GM21786 (cell line): ENCODE measurements at regions not wholly inside any gene's neighbourhood (a gene's known extent, or its start where the extent isn't known, plus 50 kb on each side); places are given as distances from the start of the nearest gene placed in this dataset.
"Not testable (repeated sequence)": the region's sequence is repeated elsewhere in the genome, so short reads cannot be mapped to it uniquely, and the experiment has no call there.

Experiments used
- ATAC-seq: cut with Tn5 transposase; IDR thresholded peaks from one replicate; pipeline ENCODE4 v1.9.1; 2021; ENCODE audit not compliant: unreplicated experiment

DNA sequence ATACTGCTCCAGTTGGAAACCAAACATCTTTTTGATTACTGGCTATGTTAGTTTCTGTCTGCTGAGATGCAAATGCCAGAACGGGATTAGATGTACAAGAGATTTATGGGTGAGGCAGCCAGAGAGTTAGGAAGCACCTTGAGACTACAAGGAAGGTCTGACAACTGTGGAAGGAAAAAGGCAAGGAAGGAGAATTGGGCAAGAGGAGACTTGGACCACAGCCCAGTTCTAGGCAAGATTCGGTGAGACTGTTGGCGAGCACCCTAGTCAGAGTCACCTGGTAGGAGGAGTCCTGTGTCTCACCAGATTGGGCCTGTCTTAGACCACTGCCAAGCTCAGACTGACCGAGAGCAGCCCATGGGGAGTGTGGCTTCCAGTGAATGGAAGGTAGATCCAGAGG lies 91.8 kb upstream of the F13A1 start:
- ATAC-seq, result no peak

- no peak for ATAC-seq
Measured at GRCh38 chr6:6412700-6413099, 92.2 kb upstream of the F13A1 start.

- no peak for ATAC-seq
Measured at GRCh38 chr6:6414931-6415330, 94.5 kb upstream of the F13A1 start.

DNA sequence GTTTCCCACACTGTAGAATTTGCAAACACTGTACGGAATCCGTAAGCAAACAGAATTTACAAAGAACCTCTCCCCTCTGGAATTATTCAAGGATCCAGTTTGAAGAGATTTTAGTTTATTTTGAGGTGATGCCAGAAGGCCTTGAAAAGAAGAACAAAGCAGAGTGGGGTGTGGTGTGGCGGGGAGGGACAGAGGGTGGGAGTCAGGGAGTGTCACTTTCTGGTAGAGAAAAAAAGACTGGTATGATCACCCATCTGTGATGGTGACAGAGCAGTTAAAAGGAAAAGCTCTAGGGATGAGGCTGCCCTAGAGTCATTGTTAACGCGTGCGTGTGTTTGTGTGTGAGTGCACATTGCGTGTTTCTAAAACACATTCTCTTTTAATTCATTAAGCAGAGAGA lies 97.0 kb upstream of the F13A1 start:
- no peak for ATAC-seq

GRCh38 chr6:6418421-6418820 lies 98.0 kb upstream of the F13A1 start:
- no peak for ATAC-seq

DNA sequence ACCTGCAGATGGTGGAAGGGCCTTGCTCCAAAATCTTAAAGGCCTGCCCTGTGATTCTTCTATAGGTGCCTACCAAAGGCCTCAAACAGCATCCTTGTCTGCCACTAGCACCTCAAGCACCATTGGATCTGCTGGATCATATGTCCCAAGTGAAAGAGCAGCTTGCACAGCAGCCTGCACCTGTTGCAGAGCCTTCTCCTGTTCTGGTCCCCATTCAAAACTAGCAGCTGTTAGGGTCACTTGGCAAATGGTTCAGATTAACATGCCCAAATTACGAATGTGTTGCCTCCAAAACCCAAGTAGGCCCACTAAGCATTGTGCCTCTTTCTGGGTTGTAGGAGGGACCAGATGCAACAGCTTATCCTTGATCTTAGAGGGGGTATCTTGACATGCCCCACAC lies 99.6 kb upstream of the F13A1 start:
- ATAC-seq, result no peak

DNA sequence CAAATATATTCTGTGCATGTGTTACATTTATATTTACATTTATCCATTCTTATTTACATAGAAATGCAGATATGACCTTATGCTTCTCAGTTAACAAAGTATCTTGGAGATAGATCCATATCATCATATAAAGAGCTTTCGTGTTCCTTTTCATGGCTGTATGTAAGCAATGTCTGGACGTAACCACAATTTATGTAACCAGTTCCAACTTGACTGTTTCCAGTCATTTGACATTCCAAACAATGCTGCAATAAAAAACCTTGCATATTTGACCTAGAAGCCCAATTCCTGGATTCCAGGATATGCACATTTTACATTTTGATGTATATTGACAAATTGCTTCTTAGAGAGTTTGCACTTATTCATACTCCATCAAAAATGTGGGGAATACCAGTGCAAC lies 113.7 kb upstream of the F13A1 start:
- ATAC-seq, result no peak

DNA sequence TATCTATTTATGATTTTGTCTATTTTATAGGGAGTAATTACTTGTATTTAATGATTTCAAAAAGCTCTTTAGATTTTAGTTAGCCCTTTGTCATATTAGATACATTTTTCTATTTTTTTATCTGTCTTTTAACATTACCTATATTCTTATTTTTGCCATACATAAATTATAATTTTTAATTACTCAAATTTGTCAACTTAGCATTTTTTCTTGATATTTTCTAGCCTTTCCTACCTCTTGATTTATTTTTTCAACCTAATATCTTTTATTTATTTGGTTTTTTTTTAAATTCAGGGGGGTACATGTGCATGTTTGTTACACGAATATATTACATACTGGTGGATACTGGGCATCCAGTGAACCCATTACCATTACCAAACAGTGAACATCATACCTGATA lies 114.3 kb upstream of the F13A1 start:
- ATAC-seq, result no peak

GRCh38 chr6:6436366-6436765 lies 115.9 kb upstream of the F13A1 start:
- ATAC-seq, result no peak

DNA sequence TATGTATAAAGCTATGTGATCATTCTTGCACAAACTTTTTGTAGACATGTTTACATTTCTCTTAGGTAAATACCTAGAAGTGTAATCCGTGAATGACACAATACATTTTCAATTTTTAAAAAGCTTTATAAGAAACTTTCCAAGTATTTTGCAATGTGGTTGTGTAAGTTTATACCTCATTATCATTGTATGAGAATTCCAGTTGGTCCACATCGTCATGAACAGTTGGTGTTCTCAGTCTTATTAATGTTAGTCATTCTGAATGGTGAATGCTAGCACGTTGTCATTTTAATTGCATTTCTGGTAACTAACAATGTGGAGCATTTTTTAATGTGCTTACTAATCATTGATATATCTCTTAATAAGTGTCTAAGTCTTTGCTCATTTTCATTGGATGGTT lies 116.5 kb upstream of the F13A1 start:
- no peak for ATAC-seq

- ATAC-seq, result no peak
Measured at GRCh38 chr6:6438286-6438685, 117.8 kb upstream of the F13A1 start.

DNA sequence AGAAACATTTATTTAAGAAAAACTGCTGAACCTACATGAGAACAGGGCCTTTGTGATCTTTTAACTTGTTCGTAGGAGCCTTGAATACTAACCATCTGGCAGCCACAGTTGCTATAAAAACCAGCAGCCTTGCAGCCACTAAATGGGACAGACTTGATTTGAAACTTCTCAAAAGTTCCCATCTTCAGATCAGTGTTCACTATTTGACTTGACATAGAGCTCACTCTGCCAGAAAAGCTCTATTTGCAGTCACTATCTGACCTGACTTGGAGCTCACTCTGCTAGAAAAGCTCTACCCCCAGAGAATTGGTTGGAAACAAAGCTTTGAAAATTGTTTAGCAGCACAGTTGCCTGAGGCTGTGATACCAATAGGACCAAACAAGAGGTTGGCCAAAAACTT lies 119.3 kb upstream of the F13A1 start:
- no peak for ATAC-seq

GRCh38 chr6:6452002-6452401 lies 131.5 kb upstream of the F13A1 start:
- ATAC-seq, result no peak

- no peak for ATAC-seq
Measured at GRCh38 chr6:6453186-6453585, 132.7 kb upstream of the F13A1 start.

DNA sequence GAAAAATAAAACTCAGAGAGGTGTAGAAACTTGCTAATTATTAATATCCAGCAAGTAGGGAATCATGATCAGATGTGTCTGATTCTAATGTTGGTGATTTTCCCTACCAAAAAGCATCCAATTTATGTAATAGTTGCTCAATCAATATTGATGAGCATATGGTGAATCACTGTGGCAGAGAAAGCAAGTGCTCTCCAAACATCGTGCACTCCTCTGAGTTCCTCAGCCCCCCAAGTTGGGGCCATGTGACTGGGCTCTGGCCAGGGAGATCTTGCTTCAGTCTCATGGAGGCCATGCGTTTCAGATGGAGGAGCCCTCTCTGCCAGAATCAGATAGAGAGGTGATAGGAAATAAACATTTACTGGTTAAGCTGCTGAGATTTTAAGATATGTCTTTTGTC lies 133.2 kb upstream of the LY86 start:
- ATAC-seq, result no peak

DNA sequence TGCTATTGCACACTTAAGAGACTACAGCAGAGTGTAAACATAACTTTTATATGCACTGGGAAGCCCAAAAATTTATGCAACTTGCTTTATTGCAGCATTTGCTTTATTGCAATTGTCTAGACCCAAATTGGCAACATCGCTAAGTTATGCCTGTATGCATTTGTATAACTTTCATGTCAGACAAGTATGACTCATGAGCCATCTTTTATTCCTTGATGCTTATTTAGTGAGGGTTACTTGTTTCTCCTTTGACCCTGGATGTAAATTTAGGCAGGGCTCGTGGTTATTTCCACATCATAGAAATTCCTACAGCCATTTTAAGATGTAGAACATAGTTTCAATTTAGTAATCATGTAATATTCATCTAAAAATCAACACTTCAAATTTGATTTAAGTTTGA lies 130.3 kb upstream of the LY86 start:
- ATAC-seq, result no peak

- not testable (repeated sequence) for ATAC-seq
Measured at GRCh38 chr6:6459963-6460362, 128.6 kb upstream of the LY86 start.

DNA sequence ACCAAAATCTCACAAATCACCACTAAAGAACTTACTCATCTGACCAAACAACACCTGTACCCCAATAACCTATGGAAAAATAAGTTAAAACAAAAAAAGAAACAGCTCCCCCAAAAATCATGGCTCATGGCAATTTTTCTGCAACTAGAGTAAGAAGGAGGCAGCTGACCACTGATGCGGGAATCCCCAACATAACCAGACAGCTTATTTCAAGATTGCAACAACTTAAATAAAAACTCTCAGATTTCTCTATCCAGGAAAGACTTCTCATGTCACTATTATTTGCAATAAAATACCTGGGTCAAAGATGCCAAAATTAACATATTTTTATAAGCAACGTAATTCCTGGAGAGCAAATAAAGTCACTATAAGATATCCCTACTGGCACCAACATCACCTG lies 128.1 kb upstream of the LY86 start:
- ATAC-seq, result no peak

DNA sequence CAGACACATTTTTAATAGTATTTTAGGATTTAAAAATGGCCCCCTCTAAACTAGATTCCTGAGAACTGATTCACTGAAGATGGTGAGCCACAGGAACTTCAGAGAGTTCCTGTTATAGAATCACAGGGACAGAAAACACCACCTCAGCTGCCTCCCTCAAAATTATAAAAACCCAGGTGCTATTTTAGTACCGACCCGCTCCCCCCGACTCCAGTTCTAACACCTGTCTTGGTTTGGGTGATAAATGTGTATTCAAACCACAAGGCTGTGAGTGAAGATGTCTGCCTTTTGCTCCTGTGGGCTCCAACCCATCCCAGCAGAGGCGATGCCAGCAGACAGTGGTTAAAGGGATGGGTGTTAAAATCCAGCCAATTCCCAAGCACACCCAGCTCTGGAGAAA lies 127.4 kb upstream of the LY86 start:
- no peak for ATAC-seq

- ATAC-seq, result no peak
Measured at GRCh38 chr6:6466967-6467761, 121.4 kb upstream of the LY86 start.

DNA sequence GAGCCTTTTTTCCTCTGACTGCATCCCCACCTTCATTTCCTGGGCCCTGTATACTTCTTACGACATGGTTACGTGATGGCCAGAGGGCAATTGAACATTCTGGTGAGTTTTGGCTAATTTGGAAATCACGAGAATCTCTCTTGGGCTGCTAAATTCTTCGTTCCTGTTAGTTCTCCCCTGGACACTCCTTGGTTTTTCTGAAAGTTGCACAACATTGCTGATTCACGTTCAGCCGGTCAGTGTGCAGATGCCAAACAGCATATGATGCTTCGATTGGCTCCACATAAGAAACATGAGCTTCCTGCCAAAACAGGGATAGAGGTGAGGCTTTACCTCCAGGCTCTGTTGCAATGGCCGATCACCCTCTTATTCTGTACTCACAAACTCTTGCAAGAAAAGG lies 119.4 kb upstream of the LY86 start:
- no peak for ATAC-seq

- no peak for ATAC-seq
Measured at GRCh38 chr6:6470123-6470522, 118.4 kb upstream of the LY86 start.

- ATAC-seq, result no peak
Measured at GRCh38 chr6:6471276-6471675, 117.2 kb upstream of the LY86 start.
